GM19467 (cell line): ENCODE measurements at regions not wholly inside any gene's neighbourhood (a gene's known extent, or its start where the extent isn't known, plus 50 kb on each side); places are given as distances from the start of the nearest gene placed in this dataset.

ENCODE experiments used
- ATAC-seq: cut with Tn5 transposase; IDR thresholded peaks from one replicate; pipeline ENCODE4 v1.9.1; 2021; ENCODE audit warnings: mild to moderate bottlenecking, moderate library complexity; ENCODE audit not compliant: unreplicated experiment

- ATAC-seq, result no peak
Measured at GRCh38 chr10:4353964-4354363, 472.0 kb upstream of the AKR1E2 start.

- ATAC-seq, result no peak
Measured at GRCh38 chr10:4353059-4353655, 472.9 kb upstream of the AKR1E2 start.

GRCh38 chr10:4352414-4352961, 473.5 kb upstream of the AKR1E2 start:
- ATAC-seq, result no peak

- no peak for ATAC-seq
Measured at GRCh38 chr10:4351723-4352413, 474.1 kb upstream of the AKR1E2 start.

GRCh38 chr10:4347397-4347796, 478.6 kb upstream of the AKR1E2 start:
- no peak for ATAC-seq

- no peak for ATAC-seq
Measured at GRCh38 chr10:4345877-4346646, 479.9 kb upstream of the AKR1E2 start.

- ATAC-seq, result no peak
Measured at GRCh38 chr10:4344492-4344994, 481.5 kb upstream of the AKR1E2 start.

- ATAC-seq, result no peak
Measured at GRCh38 chr10:4343873-4344272, 482.1 kb upstream of the AKR1E2 start.

- no peak for ATAC-seq
Measured at GRCh38 chr10:4343091-4343490, 482.9 kb upstream of the AKR1E2 start.

- ATAC-seq, result no peak
Measured at GRCh38 chr10:4338768-4339167, 487.2 kb upstream of the AKR1E2 start.

GRCh38 chr10:4337563-4337962, 488.4 kb upstream of the AKR1E2 start:
- no peak for ATAC-seq

- no peak for ATAC-seq
Measured at GRCh38 chr10:4334871-4335270, 491.1 kb upstream of the AKR1E2 start.

- ATAC-seq, result no peak
Measured at GRCh38 chr10:4334015-4334414, 492.0 kb upstream of the AKR1E2 start.

- ATAC-seq, result no peak
Measured at GRCh38 chr10:4333459-4333894, 492.5 kb upstream of the AKR1E2 start.

- no peak for ATAC-seq
Measured at GRCh38 chr10:4332764-4333458, 493.1 kb upstream of the AKR1E2 start.

- ATAC-seq, result no peak
Measured at GRCh38 chr10:4331150-4331549, 494.9 kb upstream of the AKR1E2 start.

- no peak for ATAC-seq
Measured at GRCh38 chr10:4330636-4331035, 495.4 kb upstream of the AKR1E2 start.

GRCh38 chr10:4329225-4329624, 496.8 kb upstream of the AKR1E2 start:
- ATAC-seq, result no peak

- ATAC-seq, result no peak
Measured at GRCh38 chr10:4326647-4327046, 499.4 kb upstream of the AKR1E2 start.

GRCh38 chr10:4319870-4320367, 506.1 kb upstream of the AKR1E2 start:
- ATAC-seq, result no peak
